Brain microvascular endothelial cell (primary cell): ENCODE measurements at regions not wholly inside any gene's neighbourhood (a gene's known extent, or its start where the extent isn't known, plus 50 kb on each side); places are given as distances from the start of the nearest gene placed in this dataset.

Experiments used
- DNase-seq: peaks from one replicate; pipeline ENCODE4 v3.0.0-alpha.2; 2020
- H3K27ac ChIP-seq: fragments of 250-450 bp; sonication (Bioruptor Pico); 2 replicates; pipeline ENCODE4 v1.5.1; 2020; ENCODE audit warnings: mild to moderate bottlenecking, moderate library complexity
- H3K27me3 ChIP-seq: fragments of 250-450 bp; sonication (Bioruptor Pico); replicated peaks from 2 replicates; pipeline ENCODE4 v1.5.1; 2020; ENCODE audit warnings: mild to moderate bottlenecking
- H3K36me3 ChIP-seq: fragments of 250-450 bp; sonication (Bioruptor Pico); replicated peaks from 2 replicates; pipeline ENCODE4 v1.5.1; 2020; ENCODE audit warnings: mild to moderate bottlenecking
- H3K4me3 ChIP-seq: 2 replicates; pipeline ENCODE4 v1.5.1; 2011; ENCODE audit warnings: low read depth, mild to moderate bottlenecking, control low read depth, low read length, moderate library complexity
- in situ Hi-C: cut with HindIII; loops from 2 replicates; pipeline ENCODE4 v1.10.0; 2017; ENCODE audit warnings: low sequenced_read_pairs, low pct_ligation_motif_present
- TF ChIP-seq, protein P1 (sequence below): IDR thresholded peaks from 2 replicates; pipeline ENCODE4 v1.5.1; 2011; ENCODE audit warnings: low read depth, mild to moderate bottlenecking, moderate library complexity, low read length, control low read depth, inconsistent platforms; ENCODE audit errors: missing control alignments

GRCh38 chr13:79997244-79997643 lies 343.7 kb downstream of the SPRY2 start:
- no peak for DNase-seq
- H3K27ac ChIP-seq: no peak overlapping the region
- H3K4me3 ChIP-seq: no peak overlapping the region
- no peaks in the 10 kb centered on the region for H3K36me3 ChIP-seq
- TF ChIP-seq, protein P1, sequence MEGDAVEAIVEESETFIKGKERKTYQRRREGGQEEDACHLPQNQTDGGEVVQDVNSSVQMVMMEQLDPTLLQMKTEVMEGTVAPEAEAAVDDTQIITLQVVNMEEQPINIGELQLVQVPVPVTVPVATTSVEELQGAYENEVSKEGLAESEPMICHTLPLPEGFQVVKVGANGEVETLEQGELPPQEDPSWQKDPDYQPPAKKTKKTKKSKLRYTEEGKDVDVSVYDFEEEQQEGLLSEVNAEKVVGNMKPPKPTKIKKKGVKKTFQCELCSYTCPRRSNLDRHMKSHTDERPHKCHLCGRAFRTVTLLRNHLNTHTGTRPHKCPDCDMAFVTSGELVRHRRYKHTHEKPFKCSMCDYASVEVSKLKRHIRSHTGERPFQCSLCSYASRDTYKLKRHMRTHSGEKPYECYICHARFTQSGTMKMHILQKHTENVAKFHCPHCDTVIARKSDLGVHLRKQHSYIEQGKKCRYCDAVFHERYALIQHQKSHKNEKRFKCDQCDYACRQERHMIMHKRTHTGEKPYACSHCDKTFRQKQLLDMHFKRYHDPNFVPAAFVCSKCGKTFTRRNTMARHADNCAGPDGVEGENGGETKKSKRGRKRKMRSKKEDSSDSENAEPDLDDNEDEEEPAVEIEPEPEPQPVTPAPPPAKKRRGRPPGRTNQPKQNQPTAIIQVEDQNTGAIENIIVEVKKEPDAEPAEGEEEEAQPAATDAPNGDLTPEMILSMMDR: no peak
- H3K27me3 ChIP-seq: no peaks in the 10 kb centered on the region
- in situ Hi-C loops: no loop called here

DNA sequence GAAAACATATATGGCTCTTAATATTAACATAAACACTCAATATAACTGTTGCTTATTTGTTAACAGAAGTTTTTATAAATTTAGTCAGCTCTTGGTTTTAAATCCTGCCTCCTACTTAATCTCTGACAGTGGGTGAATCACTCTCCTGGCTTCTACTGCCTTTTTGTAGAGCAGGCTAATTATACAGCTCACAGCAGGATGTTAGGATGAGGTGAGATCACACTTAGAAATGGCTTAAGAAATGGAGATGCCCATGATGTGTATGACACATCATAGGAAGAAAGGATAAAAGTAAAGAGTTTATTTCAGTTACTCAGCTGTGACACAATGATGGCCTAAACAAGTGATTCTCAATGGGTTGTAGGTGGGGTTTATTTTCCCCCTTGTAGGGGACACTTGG lies 345.6 kb downstream of the SPRY2 start:
- Histone ChIP-seq H3K27me3 (no peaks in the 10 kb centered on the region), H3K27ac (no peak overlapping the region), H3K36me3 (no peaks in the 10 kb centered on the region), H3K4me3 (no peak overlapping the region)
- TF ChIP-seq, protein P1: no peak
- in situ Hi-C loops: no loop called here
- DNase-seq: peak; percentile 75

- Histone ChIP-seq H3K27ac (no peak overlapping the region), H3K36me3 (no peaks in the 10 kb centered on the region), H3K27me3 (no peaks in the 10 kb centered on the region), H3K4me3 (no peak overlapping the region)
- in situ Hi-C loops: no loop called here
- TF ChIP-seq, protein P1: no peak
- DNase-seq: no peak
These were observed 348.8 kb downstream of the SPRY2 start for GRCh38 chr13:79992111-79992510.

DNA sequence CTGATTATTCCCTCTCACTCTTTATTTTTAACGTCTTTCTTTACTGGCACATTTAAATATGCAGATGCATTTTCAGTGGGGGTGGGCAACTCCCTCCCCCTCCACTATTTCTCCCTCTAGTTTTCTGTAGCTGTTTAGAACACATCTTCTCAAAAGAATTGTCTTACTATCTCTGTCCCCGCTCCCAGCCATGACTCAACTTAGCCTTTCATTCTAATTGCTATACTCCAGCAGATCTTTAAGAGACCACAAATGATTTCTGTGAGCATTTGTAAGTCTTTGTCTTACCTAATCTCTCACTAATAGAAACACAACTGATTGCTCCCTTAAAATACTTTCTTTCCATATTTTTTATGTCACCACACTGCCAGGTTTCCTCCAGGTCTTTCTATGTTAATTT lies 350.9 kb downstream of the SPRY2 start:
- no peak for DNase-seq
- H3K27ac ChIP-seq: no peak overlapping the region
- in situ Hi-C loops: no loop called here

DNA sequence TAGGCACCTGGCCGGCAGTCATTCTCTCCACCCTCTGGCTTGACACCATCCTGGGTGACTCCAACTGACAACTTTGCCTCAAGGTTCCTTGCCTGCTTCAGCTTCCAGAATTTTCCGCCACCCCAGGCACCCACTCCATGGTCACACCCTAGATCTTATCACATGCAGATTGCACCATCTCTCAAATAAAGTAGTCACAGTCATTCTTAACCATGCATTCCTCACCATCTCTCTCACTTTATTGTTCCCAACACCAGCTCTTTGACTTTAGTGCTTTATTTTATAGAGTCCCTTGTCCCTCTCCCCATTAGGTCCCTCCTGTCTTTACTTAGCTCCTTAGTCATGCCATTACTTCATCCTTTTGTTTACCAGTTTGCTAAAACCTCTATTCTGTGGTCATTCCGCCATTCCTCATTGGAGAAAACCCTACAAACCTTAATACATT lies 351.7 kb downstream of the SPRY2 start:
- Histone ChIP-seq H3K27ac (no peak overlapping the region), H3K27me3 (no peaks in the 10 kb centered on the region), H3K4me3 (no peak overlapping the region), H3K36me3 (no peaks in the 10 kb centered on the region)
- TF ChIP-seq, protein P1: no peak
- in situ Hi-C loops: no loop called here
- DNase-seq: no peak

More for the DNA sequence above, 350.9 kb downstream of the SPRY2 start:
- TF ChIP-seq, protein P1: no peak
- H3K36me3 ChIP-seq: no peaks in the 10 kb centered on the region
- H3K27me3 ChIP-seq: no peaks in the 10 kb centered on the region
- no peak overlapping the region for H3K4me3 ChIP-seq

- Histone ChIP-seq H3K27me3 (no peaks in the 10 kb centered on the region), H3K4me3 (no peak overlapping the region), H3K36me3 (no peaks in the 10 kb centered on the region), H3K27ac (no peak overlapping the region)
- peak; percentile 79 for DNase-seq
- in situ Hi-C loops: no loop called here
- TF ChIP-seq, protein P1: no peak
These were observed 352.4 kb downstream of the SPRY2 start for GRCh38 chr13:79988573-79988972.
